Thoracic aorta (tissue), 2 donors: ENCODE measurements at regions not wholly inside any gene's neighbourhood (a gene's known extent, or its start where the extent isn't known, plus 50 kb on each side); places are given as distances from the start of the nearest gene placed in this dataset.

Source experiments
- ATAC-seq: fragments of 150-250 bp; one replicate; pipeline ENCODE4 v1.8.0; 2017; ENCODE audit warnings: low read depth; ENCODE audit not compliant: insufficient number of reproducible peaks, low FRiP score
- DNase-seq: peaks from one replicate; pipeline ENCODE4 v3.0.0-alpha.2; 2020; ENCODE audit warnings: low spot score
- H3K27ac ChIP-seq, 2 donors: fragments of 200-600 bp; sonication (generic); 1 replicate in 1 of 2; 2 replicates in 1 of 2; pipeline ENCODE4 v1.5.1; 2016; ENCODE audit warnings: mild to moderate bottlenecking in 2 of 2, moderate library complexity in 2 of 2
- H3K27me3 ChIP-seq: fragments of 200-600 bp; sonication (generic); replicated peaks from 2 replicates; pipeline ENCODE4 v1.6.0; 2016; ENCODE audit warnings: mild to moderate bottlenecking; ENCODE audit not compliant: insufficient read depth
- H3K36me3 ChIP-seq: fragments of 200-600 bp; sonication (generic); one replicate; pipeline ENCODE4 v1.5.1; 2016
- H3K4me1 ChIP-seq, 2 donors: fragments of 200-600 bp; sonication (generic); 1 replicate in 1 of 2; 2 replicates in 1 of 2; pipeline versions ENCODE4 v1.5.1 to v1.6.0; 2016; ENCODE audit warnings: low read depth in 2 of 2, mild to moderate bottlenecking in 1 of 2; ENCODE audit not compliant: control insufficient read depth in 1 of 2
- H3K4me3 ChIP-seq: fragments of 200-600 bp; sonication (generic); 2 replicates; pipeline ENCODE4 v1.5.1; 2016; ENCODE audit warnings: mild to moderate bottlenecking
- H3K9me3 ChIP-seq: fragments of 200-600 bp; sonication (generic); 2 replicates; pipeline ENCODE4 v1.5.1; 2016
- TF ChIP-seq, protein P1 (sequence below): fragments of 200-600 bp; sonication (generic); IDR thresholded peaks from one replicate; pipeline ENCODE4 v1.5.1; 2019; ENCODE audit warnings: antibody characterized with exemption

GRCh38 chr4:119765951-119766350 is 137.3 kb upstream of the PDE5A start:
- TF ChIP-seq, protein P1, sequence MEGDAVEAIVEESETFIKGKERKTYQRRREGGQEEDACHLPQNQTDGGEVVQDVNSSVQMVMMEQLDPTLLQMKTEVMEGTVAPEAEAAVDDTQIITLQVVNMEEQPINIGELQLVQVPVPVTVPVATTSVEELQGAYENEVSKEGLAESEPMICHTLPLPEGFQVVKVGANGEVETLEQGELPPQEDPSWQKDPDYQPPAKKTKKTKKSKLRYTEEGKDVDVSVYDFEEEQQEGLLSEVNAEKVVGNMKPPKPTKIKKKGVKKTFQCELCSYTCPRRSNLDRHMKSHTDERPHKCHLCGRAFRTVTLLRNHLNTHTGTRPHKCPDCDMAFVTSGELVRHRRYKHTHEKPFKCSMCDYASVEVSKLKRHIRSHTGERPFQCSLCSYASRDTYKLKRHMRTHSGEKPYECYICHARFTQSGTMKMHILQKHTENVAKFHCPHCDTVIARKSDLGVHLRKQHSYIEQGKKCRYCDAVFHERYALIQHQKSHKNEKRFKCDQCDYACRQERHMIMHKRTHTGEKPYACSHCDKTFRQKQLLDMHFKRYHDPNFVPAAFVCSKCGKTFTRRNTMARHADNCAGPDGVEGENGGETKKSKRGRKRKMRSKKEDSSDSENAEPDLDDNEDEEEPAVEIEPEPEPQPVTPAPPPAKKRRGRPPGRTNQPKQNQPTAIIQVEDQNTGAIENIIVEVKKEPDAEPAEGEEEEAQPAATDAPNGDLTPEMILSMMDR, result no peak
- Histone ChIP-seq H3K27me3 (no peaks in the 10 kb centered on the region), H3K4me3 (no peak overlapping the region), H3K4me1 (peaks cover 0 to 7% of the 10 kb centered on the region in 2 donors), H3K27ac (no peak overlapping the region), H3K9me3 (no peaks in the 10 kb centered on the region), H3K36me3 (no peaks in the 10 kb centered on the region)
- no peak for ATAC-seq
- no peak for DNase-seq

- Histone ChIP-seq H3K4me1 (peaks cover 0 to 7% of the 10 kb centered on the region in 2 donors), H3K27me3 (no peaks in the 10 kb centered on the region), H3K9me3 (no peaks in the 10 kb centered on the region), H3K4me3 (no peak overlapping the region), H3K27ac (no peak overlapping the region), H3K36me3 (no peaks in the 10 kb centered on the region)
- ATAC-seq, result no peak
- TF ChIP-seq, protein P1, result no peak
- DNase-seq, result no peak
Measured at GRCh38 chr4:119765469-119765868, 136.9 kb upstream of the PDE5A start.

GRCh38 chr4:119763386-119763785 is 134.8 kb upstream of the PDE5A start:
- TF ChIP-seq, protein P1, result no peak
- Histone ChIP-seq H3K36me3 (no peaks in the 10 kb centered on the region), H3K4me1 (no peaks in the 10 kb centered on the region), H3K4me3 (no peak overlapping the region), H3K27ac (no peak overlapping the region), H3K27me3 (no peaks in the 10 kb centered on the region), H3K9me3 (no peaks in the 10 kb centered on the region)
- ATAC-seq (no peak), DNase-seq (no peak)

DNA sequence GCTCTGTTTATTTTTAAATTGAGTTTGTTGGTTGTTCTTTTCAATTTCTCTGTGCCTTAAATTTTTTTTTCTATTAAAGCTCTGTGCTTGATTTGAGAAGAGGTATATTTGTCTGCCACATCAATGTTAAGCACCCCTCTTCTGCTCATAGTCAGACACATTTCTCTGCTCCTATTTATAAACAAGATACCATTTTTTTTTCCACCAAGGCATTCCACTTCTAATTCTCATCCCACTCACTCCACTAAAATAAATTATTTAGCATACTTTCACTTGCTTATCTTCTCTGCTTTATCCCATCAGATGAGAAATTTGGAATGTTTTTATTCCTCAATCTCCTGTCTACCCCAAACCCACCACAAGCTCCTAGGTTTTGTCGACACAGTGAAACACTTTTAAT is 127.0 kb upstream of the PDE5A start:
- Histone ChIP-seq H3K27ac (no peak overlapping the region), H3K4me1 (peaks cover 4 to 7% of the 10 kb centered on the region in 2 donors), H3K4me3 (no peak overlapping the region), H3K9me3 (no peaks in the 10 kb centered on the region), H3K36me3 (no peaks in the 10 kb centered on the region), H3K27me3 (no peaks in the 10 kb centered on the region)
- DNase-seq (no peak), ATAC-seq (no peak)
- TF ChIP-seq, protein P1, result no peak

DNA sequence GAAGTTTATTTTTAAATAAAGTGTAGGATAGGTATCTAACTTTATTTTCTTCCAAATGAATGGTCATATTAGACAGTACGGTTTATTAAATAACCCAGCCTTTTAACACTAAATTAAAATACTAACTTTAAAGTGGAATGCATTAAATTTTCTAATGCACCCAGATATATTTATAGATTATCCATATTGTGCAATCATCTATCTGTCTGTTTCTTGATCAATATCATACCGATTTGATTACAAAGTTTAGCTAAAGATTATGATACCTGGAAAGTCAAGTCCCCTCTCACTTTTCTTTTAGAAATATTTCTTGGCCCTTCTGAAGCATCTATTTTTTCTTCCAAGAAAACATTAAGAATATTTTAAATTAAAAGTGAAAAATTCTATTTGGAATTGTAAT is 124.3 kb upstream of the PDE5A start:
- DNase-seq (no peak), ATAC-seq (no peak)
- H3K4me1 ChIP-seq, result peaks cover 4 to 25% of the 10 kb centered on the region in 2 donors
- TF ChIP-seq, protein P1, result no peak
- no peak overlapping the region for H3K27ac ChIP-seq
- H3K9me3 ChIP-seq, result no peaks in the 10 kb centered on the region
- H3K27me3 ChIP-seq, result no peaks in the 10 kb centered on the region
- no peaks in the 10 kb centered on the region for H3K36me3 ChIP-seq
- H3K4me3 ChIP-seq, result no peak overlapping the region
